Trophoblast cell (in vitro differentiated cells and primary cell): ENCODE measurements at regions not wholly inside any gene's neighbourhood (a gene's known extent, or its start where the extent isn't known, plus 50 kb on each side); places are given as distances from the start of the nearest gene placed in this dataset.
A peak's percentile ranks its signal among the peaks of the same experiment; 100 is the strongest.

ENCODE experiments used
- DNase-seq, 2 donors: peaks; one replicate each; pipeline ENCODE4 v3.0.0-alpha.2; 2016
- H2AFZ ChIP-seq: 2 replicates; pipeline ENCODE4 v1.6.1; 2013; ENCODE audit warnings: low read length, moderate library complexity, mild to moderate bottlenecking; ENCODE audit not compliant: insufficient read depth, poor library complexity
- H2AK5ac ChIP-seq: 2 replicates; pipeline ENCODE4 v1.6.1; 2013; ENCODE audit warnings: mild to moderate bottlenecking, low read length
- H2BK120ac ChIP-seq: 2 replicates; pipeline ENCODE4 v1.6.1; 2013; ENCODE audit warnings: low read length, mild to moderate bottlenecking, moderate library complexity; ENCODE audit not compliant: insufficient read depth, poor library complexity
- H2BK12ac ChIP-seq: 2 replicates; pipeline ENCODE4 v1.6.1; 2013; ENCODE audit warnings: mild to moderate bottlenecking, low read length, moderate library complexity
- H2BK5ac ChIP-seq: 2 replicates; pipeline ENCODE4 v1.6.1; 2013; ENCODE audit warnings: low read length, low read depth, moderate library complexity, mild to moderate bottlenecking; ENCODE audit not compliant: poor library complexity
- H3K14ac ChIP-seq: 2 replicates; pipeline ENCODE4 v1.6.1; 2013; ENCODE audit warnings: mild to moderate bottlenecking, low read length
- H3K18ac ChIP-seq: 2 replicates; pipeline ENCODE4 v1.6.1; 2013; ENCODE audit warnings: mild to moderate bottlenecking, low read length
- H3K23ac ChIP-seq: 2 replicates; pipeline ENCODE4 v1.6.1; 2013; ENCODE audit warnings: low read length
- H3K27ac ChIP-seq: 2 replicates; pipeline ENCODE4 v1.5.1; 2013; ENCODE audit warnings: low read depth, mild to moderate bottlenecking, inconsistent platforms, low read length, moderate library complexity
- H3K27me3 ChIP-seq: 2 replicates; pipeline ENCODE4 v1.6.1; 2013; ENCODE audit warnings: inconsistent platforms, mild to moderate bottlenecking, low read length, moderate library complexity; ENCODE audit not compliant: insufficient read depth
- H3K36me3 ChIP-seq, 2 experiments: 1 replicate in 1 of 2; 2 replicates in 1 of 2; pipeline ENCODE4 v1.6.1; 2013; ENCODE audit warnings: low read length in 2 of 2, mild to moderate bottlenecking in 2 of 2, moderate library complexity in 1 of 2; ENCODE audit not compliant: insufficient read depth in 2 of 2, control insufficient read depth in 1 of 2
- H3K4ac ChIP-seq: 2 replicates; pipeline ENCODE4 v1.6.1; 2013; ENCODE audit warnings: low read depth, mild to moderate bottlenecking, low read length, moderate library complexity
- H3K4me1 ChIP-seq, 2 experiments: 1 replicate in 1 of 2; 2 replicates in 1 of 2; pipeline ENCODE4 v1.6.1; 2013; ENCODE audit warnings: low read length in 2 of 2, mild to moderate bottlenecking in 2 of 2, moderate library complexity in 1 of 2; ENCODE audit not compliant: insufficient read depth in 2 of 2, control insufficient read depth in 1 of 2
- H3K4me2 ChIP-seq: 2 replicates; pipeline ENCODE4 v1.6.1; 2013; ENCODE audit warnings: inconsistent platforms, mild to moderate bottlenecking, low read length, moderate library complexity
- H3K4me3 ChIP-seq: 2 replicates; pipeline ENCODE4 v1.5.1; 2013; ENCODE audit warnings: mild to moderate bottlenecking, low read depth, low read length, inconsistent platforms
- H3K79me1 ChIP-seq: one replicate; pipeline ENCODE4 v1.6.1; 2013; ENCODE audit warnings: low read length
- H3K79me2 ChIP-seq: 2 replicates; pipeline ENCODE4 v1.6.1; 2013; ENCODE audit warnings: low read length, mild to moderate bottlenecking; ENCODE audit not compliant: control insufficient read depth, insufficient read depth, poor library complexity
- H3K9ac ChIP-seq: 2 replicates; pipeline ENCODE4 v1.6.1; 2013; ENCODE audit warnings: mild to moderate bottlenecking, low read length
- H3K9me3 ChIP-seq: 2 replicates; pipeline ENCODE4 v1.6.1; 2013; ENCODE audit warnings: low read depth, mild to moderate bottlenecking, control low read depth, inconsistent platforms, low read length; ENCODE audit not compliant: insufficient read depth
- H4K12ac ChIP-seq: 2 replicates; pipeline ENCODE4 v1.6.1; 2013; ENCODE audit warnings: low read depth, mild to moderate bottlenecking, low read length, moderate library complexity
- H4K8ac ChIP-seq: 2 replicates; pipeline ENCODE4 v1.6.1; 2013; ENCODE audit warnings: low read depth, mild to moderate bottlenecking, low read length, moderate library complexity
- H4K91ac ChIP-seq: one replicate; pipeline ENCODE4 v1.6.1; 2013; ENCODE audit warnings: low read depth, mild to moderate bottlenecking, low read length, moderate library complexity
- WGBS: extraction: QIAGEN DNeasy Blood & Tissue Kit; methylation state at CpG from one replicate; pipeline ENCODE4 v1.1.7; 2013; ENCODE audit warnings: missing lambda C conversion rate; ENCODE audit not compliant: insufficient read length, insufficient coverage; ENCODE audit errors: extremely low coverage; 5-methylcytosine and 5-hydroxymethylcytosine counted together

DNA sequence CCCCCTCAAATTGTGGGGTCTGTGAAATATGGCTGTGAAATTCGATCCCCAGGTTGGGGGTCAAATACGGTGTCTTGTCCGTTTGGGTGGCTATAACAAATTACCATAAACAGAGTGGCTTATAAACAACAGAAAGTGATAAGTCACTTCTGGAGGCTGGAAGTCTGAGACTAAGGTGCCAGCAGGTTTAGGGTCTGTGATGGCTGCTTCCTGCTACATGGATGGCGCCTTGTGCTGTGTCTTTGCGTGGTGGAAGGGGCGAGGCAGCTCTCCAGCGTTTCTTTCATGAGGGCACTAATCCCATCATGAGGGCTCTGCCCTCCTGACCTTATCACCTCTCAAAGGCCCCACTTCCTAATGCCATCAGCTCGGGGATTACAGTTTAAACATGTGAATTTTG, 120.0 kb downstream of the IRF8 start:
- Histone ChIP-seq H3K4me3 (no peak overlapping the region), H3K79me1 (no peaks in the 10 kb centered on the region), H4K91ac (no peak overlapping the region), H2AFZ (no peak overlapping the region), H3K36me3 (no peaks in the 10 kb centered on the region), H3K9ac (no peak overlapping the region), H2BK12ac (no peak overlapping the region), H3K79me2 (no peaks in the 10 kb centered on the region), H4K8ac (no peak overlapping the region), H3K4me1 (no peaks in the 10 kb centered on the region), H3K4me2 (no peak overlapping the region), H3K9me3 (peaks cover 9% of the 10 kb centered on the region), H3K23ac (no peak overlapping the region), H4K12ac (no peak overlapping the region), H3K4ac (no peak overlapping the region), H3K14ac (no peak overlapping the region), H3K27me3 (no peaks in the 10 kb centered on the region), H2BK5ac (no peak overlapping the region), H3K27ac (no peak overlapping the region), H2AK5ac (no peak overlapping the region), H3K18ac (no peak overlapping the region), H2BK120ac (no peak overlapping the region)
- no CpG with 5 or more reads among the region's 8 CpGs for WGBS
- DNase-seq = no peak

- Histone ChIP-seq H3K79me2 (no peaks in the 10 kb centered on the region), H2BK5ac (no peak overlapping the region), H3K9ac (no peak overlapping the region), H2BK12ac (no peak overlapping the region), H4K8ac (no peak overlapping the region), H3K18ac (no peak overlapping the region), H3K23ac (peak overlapping the region; percentile 59), H2AK5ac (no peak overlapping the region), H3K27me3 (no peaks in the 10 kb centered on the region), H4K91ac (no peak overlapping the region), H2BK120ac (no peak overlapping the region), H3K14ac (no peak overlapping the region), H4K12ac (no peak overlapping the region), H3K4me2 (no peak overlapping the region), H2AFZ (no peak overlapping the region), H3K4ac (no peak overlapping the region), H3K27ac (no peak overlapping the region), H3K9me3 (peaks cover 9% of the 10 kb centered on the region), H3K36me3 (no peaks in the 10 kb centered on the region), H3K4me1 (no peaks in the 10 kb centered on the region), H3K4me3 (no peak overlapping the region), H3K79me1 (no peaks in the 10 kb centered on the region)
- no CpG with 5 or more reads among the region's 14 CpGs for WGBS
- DNase-seq = peak in 1 of 2 donors; percentile 6
These were observed 120.6 kb downstream of the IRF8 start for GRCh38 chr16:86019446-86020047.

GRCh38 chr16:86020971-86021370, 122.0 kb downstream of the IRF8 start:
- Histone ChIP-seq H2BK120ac (no peak overlapping the region), H3K9ac (no peak overlapping the region), H3K18ac (no peak overlapping the region), H3K36me3 (no peaks in the 10 kb centered on the region), H2AK5ac (no peak overlapping the region), H4K12ac (no peak overlapping the region), H3K79me1 (no peaks in the 10 kb centered on the region), H3K27ac (no peak overlapping the region), H3K27me3 (no peaks in the 10 kb centered on the region), H4K91ac (no peak overlapping the region), H2AFZ (no peak overlapping the region), H3K14ac (no peak overlapping the region), H3K79me2 (no peaks in the 10 kb centered on the region), H3K9me3 (peaks cover 16% of the 10 kb centered on the region), H3K4ac (no peak overlapping the region), H3K4me1 (no peaks in the 10 kb centered on the region), H2BK5ac (no peak overlapping the region), H4K8ac (no peak overlapping the region), H3K23ac (no peak overlapping the region), H3K4me3 (no peak overlapping the region), H3K4me2 (no peak overlapping the region), H2BK12ac (no peak overlapping the region)
- no CpG with 5 or more reads among the region's 7 CpGs for WGBS
- no peak for DNase-seq

DNA sequence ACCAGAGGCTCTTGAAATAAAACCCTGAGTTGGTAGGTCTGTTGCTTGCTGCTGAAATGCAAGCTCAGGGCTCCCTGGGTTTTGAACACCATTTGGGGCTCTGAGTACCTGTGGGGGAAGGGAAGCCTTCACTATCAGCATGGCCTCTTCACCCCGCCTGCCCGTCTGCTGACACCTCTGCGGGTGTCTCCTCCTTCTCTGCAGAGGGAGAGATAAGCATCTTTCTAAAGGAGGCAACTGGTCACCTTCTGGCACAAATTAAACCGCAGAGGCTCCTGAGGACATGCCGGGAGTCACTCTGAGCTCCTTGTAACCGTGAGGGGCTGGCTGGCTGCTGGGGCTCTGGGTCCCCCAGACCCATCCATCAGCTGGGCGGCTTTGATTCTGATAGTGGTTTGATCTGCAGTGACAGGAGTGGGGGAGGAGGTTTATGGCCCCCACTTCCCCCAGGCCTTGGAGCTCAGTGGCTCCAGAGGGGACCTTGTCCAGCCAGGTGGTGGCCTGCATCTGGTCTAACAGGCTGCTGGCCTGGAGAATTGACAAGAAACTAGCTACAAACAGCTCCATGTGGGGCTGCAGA, 123.5 kb downstream of the IRF8 start:
- H3K4me2 ChIP-seq = no peak overlapping the region
- no peak overlapping the region for H3K4me3 ChIP-seq
- no CpG with 5 or more reads among the region's 7 CpGs for WGBS

More for the DNA sequence above, 123.5 kb downstream of the IRF8 start:
- Histone ChIP-seq H3K9me3 (peaks cover 19% of the 10 kb centered on the region), H2AK5ac (no peak overlapping the region), H4K91ac (no peak overlapping the region), H3K14ac (no peak overlapping the region), H3K27ac (no peak overlapping the region), H3K9ac (no peak overlapping the region), H2BK120ac (no peak overlapping the region), H4K12ac (no peak overlapping the region), H3K23ac (no peak overlapping the region), H3K79me1 (no peaks in the 10 kb centered on the region), H3K4me1 (no peaks in the 10 kb centered on the region), H2BK5ac (no peak overlapping the region), H4K8ac (no peak overlapping the region), H2AFZ (no peak overlapping the region), H2BK12ac (no peak overlapping the region), H3K36me3 (no peaks in the 10 kb centered on the region), H3K79me2 (no peaks in the 10 kb centered on the region), H3K4ac (no peak overlapping the region), H3K27me3 (no peaks in the 10 kb centered on the region), H3K18ac (no peak overlapping the region)
- no peak for DNase-seq
